ENCODE measurements at regions not wholly inside any gene's neighbourhood (a gene's known extent, or its start where the extent isn't known, plus 50 kb on each side); places are given as distances from the start of the nearest gene placed in this dataset.

DNA sequence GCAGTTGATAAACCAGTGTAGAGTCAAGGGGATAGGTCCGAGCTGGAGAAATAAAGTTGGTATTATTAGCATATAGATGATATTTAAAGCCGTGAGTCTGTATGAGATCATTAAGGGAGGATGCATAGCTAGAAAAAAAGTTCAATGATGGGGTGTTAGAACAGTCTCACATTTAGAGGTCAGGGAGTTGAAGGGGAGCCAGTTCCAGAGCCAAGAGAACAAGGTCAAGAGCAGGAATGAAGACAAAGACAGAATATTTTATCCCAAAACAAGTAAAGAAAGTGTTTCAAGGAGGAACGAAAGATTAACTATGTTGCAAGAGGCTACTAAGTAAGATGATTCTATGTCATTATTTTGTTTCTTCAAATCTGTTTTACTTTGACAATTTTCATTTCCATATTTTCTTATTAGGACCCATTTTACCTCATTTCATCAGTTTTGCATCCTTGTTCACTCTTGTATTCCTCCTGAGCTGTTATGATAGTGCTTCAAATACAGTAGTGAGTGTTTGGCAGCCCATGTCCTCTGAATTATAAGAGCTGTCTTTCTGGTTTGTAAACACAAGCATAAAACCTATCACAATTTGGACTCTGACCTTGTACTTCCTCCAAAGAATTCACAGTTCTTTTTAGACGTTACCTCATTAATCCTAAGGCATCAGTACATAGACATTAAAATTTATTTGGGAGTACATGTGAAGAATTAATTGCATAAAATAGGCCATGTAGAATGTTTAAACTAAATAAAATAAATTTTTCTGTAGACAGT is 695.7 kb upstream of the NECTIN3 start:
- intact Hi-C loops (cut with DNase I): no loop called here
- WGBS: 58% methylated on average over 4 of the region's 4 CpGs
- Histone ChIP-seq H3K27ac (ENCODE audit: low read length) (no peak overlapping the region), H3K4me1 (ENCODE audit: control insufficient read depth, insufficient read depth, low read length) (no peaks in the 10 kb centered on the region), H3K27me3 (ENCODE audit: control insufficient read depth, insufficient read depth) (no peaks in the 10 kb centered on the region), H3K4me3 (ENCODE audit: low read length) (no peak overlapping the region), H3K9me3 (ENCODE audit: control insufficient read depth, low read length) (no peaks in the 10 kb centered on the region)
- ATAC-seq (no peak), DNase-seq (no peak)

DNA sequence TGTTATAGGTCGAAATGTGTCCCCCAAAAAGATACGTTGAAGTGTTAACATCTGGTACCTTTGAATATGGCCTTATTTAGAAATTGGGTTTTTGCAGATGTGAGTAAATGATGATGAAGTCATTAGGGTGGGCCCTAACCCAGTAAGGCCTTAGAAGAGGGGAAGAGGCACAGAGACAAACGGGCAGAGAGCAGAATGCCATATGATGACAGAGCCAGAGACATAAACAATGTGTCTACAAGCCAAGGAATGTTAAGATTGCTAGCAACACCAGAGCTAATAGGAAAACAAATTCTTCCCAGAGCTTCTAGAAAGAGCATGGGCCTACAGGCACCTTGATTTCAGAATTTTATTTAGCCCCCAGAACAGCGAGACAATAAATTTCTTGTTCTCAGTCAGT is 693.1 kb upstream of the NECTIN3 start:
- DNase-seq: no peak
- no peaks in the 10 kb centered on the region for H3K27me3 ChIP-seq (ENCODE audit: control insufficient read depth, insufficient read depth)
- H3K4me3 ChIP-seq (ENCODE audit: low read length): no peak overlapping the region
- WGBS: 67% methylated on average over 4 of the region's 4 CpGs
- H3K27ac ChIP-seq (ENCODE audit: low read length): no peak overlapping the region
- H3K4me1 ChIP-seq (ENCODE audit: control insufficient read depth, insufficient read depth, low read length): no peaks in the 10 kb centered on the region
- no peaks in the 10 kb centered on the region for H3K9me3 ChIP-seq (ENCODE audit: control insufficient read depth, low read length)
- no peak for ATAC-seq
- intact Hi-C loops (cut with DNase I): no loop called here

- DNase-seq (no peak), ATAC-seq (no peak)
- Histone ChIP-seq H3K27me3 (ENCODE audit: control insufficient read depth, insufficient read depth) (no peaks in the 10 kb centered on the region), H3K27ac (ENCODE audit: low read length) (no peak overlapping the region), H3K4me3 (ENCODE audit: low read length) (no peak overlapping the region), H3K9me3 (ENCODE audit: control insufficient read depth, low read length) (no peaks in the 10 kb centered on the region), H3K4me1 (ENCODE audit: control insufficient read depth, insufficient read depth, low read length) (no peaks in the 10 kb centered on the region)
- intact Hi-C loops (cut with DNase I): no loop called here
- WGBS: 32% methylated on average over 1 of the region's 1 CpG
These were observed 689.6 kb upstream of the NECTIN3 start for GRCh38 chr3:110381992-110382391.

DNA sequence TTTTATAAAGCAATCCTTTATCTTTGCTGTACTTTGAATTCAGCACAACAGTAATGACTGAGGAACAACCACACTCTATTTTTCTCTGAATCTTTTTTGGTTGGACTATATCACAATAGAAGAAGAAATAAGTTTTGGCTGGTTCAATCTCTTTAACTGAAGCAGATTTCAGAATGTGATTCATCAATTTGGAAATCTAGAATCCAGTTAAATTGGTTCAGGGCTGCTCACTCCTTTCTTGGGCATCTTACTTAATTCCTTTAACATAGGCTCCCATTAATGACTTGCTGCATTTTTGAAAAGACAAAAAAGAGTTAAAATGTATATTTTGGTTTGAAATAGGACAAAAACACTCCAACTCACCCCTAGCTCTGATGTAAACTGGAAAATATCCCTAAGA is 688.3 kb upstream of the NECTIN3 start:
- H3K27me3 ChIP-seq (ENCODE audit: control insufficient read depth, insufficient read depth): no peaks in the 10 kb centered on the region
- no peak overlapping the region for H3K27ac ChIP-seq (ENCODE audit: low read length)
- no peaks in the 10 kb centered on the region for H3K4me1 ChIP-seq (ENCODE audit: control insufficient read depth, insufficient read depth, low read length)
- intact Hi-C loops (cut with DNase I): no loop called here
- ATAC-seq: no peak
- no peak overlapping the region for H3K4me3 ChIP-seq (ENCODE audit: low read length)
- no peaks in the 10 kb centered on the region for H3K9me3 ChIP-seq (ENCODE audit: control insufficient read depth, low read length)
- DNase-seq: no peak

DNA sequence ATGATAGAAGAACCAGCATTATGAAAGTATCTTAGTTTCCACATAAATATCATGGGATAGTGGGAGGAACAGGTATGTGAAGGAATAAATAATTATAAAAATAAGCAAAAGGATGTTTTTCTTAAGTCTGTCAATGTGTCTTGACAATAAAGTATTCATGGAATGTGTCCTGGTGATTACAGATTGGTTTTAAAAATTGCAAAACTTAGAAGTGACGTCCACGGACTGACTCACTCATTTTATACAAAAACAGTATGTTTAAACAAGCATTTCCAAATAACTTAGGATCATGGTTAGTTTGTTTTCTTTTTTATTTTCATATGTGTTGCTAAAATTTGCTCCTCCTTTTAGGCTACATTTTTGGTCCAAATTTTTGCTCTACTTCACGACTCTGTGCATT is 687.0 kb upstream of the NECTIN3 start:
- WGBS: 78% methylated on average over 3 of the region's 3 CpGs
- no peaks in the 10 kb centered on the region for H3K9me3 ChIP-seq (ENCODE audit: control insufficient read depth, low read length)
- intact Hi-C loops (cut with DNase I): no loop called here
- H3K4me1 ChIP-seq (ENCODE audit: control insufficient read depth, insufficient read depth, low read length): no peaks in the 10 kb centered on the region
- no peak overlapping the region for H3K4me3 ChIP-seq (ENCODE audit: low read length)
- no peaks in the 10 kb centered on the region for H3K27me3 ChIP-seq (ENCODE audit: control insufficient read depth, insufficient read depth)
- ATAC-seq (no peak), DNase-seq (no peak)
- no peak overlapping the region for H3K27ac ChIP-seq (ENCODE audit: low read length)

DNA sequence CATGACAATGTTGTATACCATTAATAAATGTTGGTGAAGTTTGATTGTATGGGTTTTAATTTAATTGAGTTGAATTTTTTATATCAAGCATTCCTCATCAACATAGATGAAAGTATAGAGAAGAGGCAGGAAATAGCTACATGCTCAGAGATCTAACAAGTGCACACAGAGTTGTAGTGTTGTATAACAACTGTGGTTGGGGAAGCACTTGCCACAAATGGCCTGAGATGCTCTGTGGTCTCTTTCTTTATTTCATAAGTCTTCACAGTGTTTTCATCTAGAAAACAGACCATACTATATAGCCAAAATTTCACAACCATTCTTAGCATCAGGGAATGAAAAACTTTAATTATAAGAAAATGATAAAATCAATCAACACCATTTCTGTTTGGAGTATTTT is 682.6 kb upstream of the NECTIN3 start:
- Histone ChIP-seq H3K9me3 (ENCODE audit: control insufficient read depth, low read length) (no peaks in the 10 kb centered on the region), H3K27me3 (ENCODE audit: control insufficient read depth, insufficient read depth) (no peaks in the 10 kb centered on the region), H3K4me1 (ENCODE audit: control insufficient read depth, insufficient read depth, low read length) (no peaks in the 10 kb centered on the region), H3K27ac (ENCODE audit: low read length) (no peak overlapping the region), H3K4me3 (ENCODE audit: low read length) (no peak overlapping the region)
- intact Hi-C loops (cut with DNase I): no loop called here
- no peak for ATAC-seq
- no peak for DNase-seq

GRCh38 chr3:110390372-110390771 is 681.2 kb upstream of the NECTIN3 start:
- Histone ChIP-seq H3K9me3 (ENCODE audit: control insufficient read depth, low read length) (no peaks in the 10 kb centered on the region), H3K27me3 (ENCODE audit: control insufficient read depth, insufficient read depth) (no peaks in the 10 kb centered on the region), H3K4me1 (ENCODE audit: control insufficient read depth, insufficient read depth, low read length) (no peaks in the 10 kb centered on the region), H3K27ac (ENCODE audit: low read length) (no peak overlapping the region), H3K4me3 (ENCODE audit: low read length) (no peak overlapping the region)
- ATAC-seq (no peak), DNase-seq (no peak)
- intact Hi-C loops (cut with DNase I): no loop called here

DNA sequence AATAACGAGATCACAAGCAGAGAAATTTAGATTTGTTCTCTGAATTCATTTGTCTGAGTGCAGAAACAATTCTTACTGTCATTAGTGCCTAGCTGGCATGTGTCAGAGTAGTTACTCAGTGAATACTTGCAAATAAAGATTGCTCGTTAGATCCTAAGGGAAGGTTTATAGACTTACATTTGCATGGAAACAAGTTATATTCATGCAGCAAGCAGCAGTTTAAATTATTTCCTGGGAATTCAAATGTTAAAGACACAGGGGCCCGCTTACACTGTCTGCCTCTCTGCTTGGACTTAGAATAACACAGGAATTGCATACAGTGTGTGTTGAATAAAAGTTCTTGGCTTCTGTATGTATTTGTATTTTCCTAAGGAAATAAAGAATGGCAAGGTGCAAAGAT is 680.6 kb upstream of the NECTIN3 start:
- no peak overlapping the region for H3K4me3 ChIP-seq (ENCODE audit: low read length)
- ATAC-seq (no peak), DNase-seq (no peak)
- H3K27me3 ChIP-seq (ENCODE audit: control insufficient read depth, insufficient read depth): no peaks in the 10 kb centered on the region
- WGBS: 67% methylated on average over 3 of the region's 3 CpGs
- H3K9me3 ChIP-seq (ENCODE audit: control insufficient read depth, low read length): no peaks in the 10 kb centered on the region
- no peak overlapping the region for H3K27ac ChIP-seq (ENCODE audit: low read length)
- intact Hi-C loops (cut with DNase I): no loop called here
- H3K4me1 ChIP-seq (ENCODE audit: control insufficient read depth, insufficient read depth, low read length): no peaks in the 10 kb centered on the region

GRCh38 chr3:110391640-110392395 is 679.8 kb upstream of the NECTIN3 start:
- Histone ChIP-seq H3K4me3 (ENCODE audit: low read length) (no peak overlapping the region), H3K4me1 (ENCODE audit: control insufficient read depth, insufficient read depth, low read length) (no peaks in the 10 kb centered on the region), H3K27ac (ENCODE audit: low read length) (no peak overlapping the region), H3K27me3 (ENCODE audit: control insufficient read depth, insufficient read depth) (no peaks in the 10 kb centered on the region), H3K9me3 (ENCODE audit: control insufficient read depth, low read length) (no peaks in the 10 kb centered on the region)
- DNase-seq (no peak), ATAC-seq (no peak)
- WGBS: 81% methylated on average over 7 of the region's 7 CpGs
- intact Hi-C loops (cut with DNase I): no loop called here

GRCh38 chr3:110393941-110394340 is 677.7 kb upstream of the NECTIN3 start:
- no peaks in the 10 kb centered on the region for H3K27me3 ChIP-seq (ENCODE audit: control insufficient read depth, insufficient read depth)
- DNase-seq (no peak), ATAC-seq (no peak)
- 79% methylated on average over 2 of the region's 2 CpGs for whole genome bisulfite sequencing
- H3K4me3 ChIP-seq (ENCODE audit: low read length): no peak overlapping the region
- intact Hi-C loops (cut with DNase I): no loop called here
- H3K27ac ChIP-seq (ENCODE audit: low read length): no peak overlapping the region
- H3K9me3 ChIP-seq (ENCODE audit: control insufficient read depth, low read length): no peaks in the 10 kb centered on the region
- H3K4me1 ChIP-seq (ENCODE audit: control insufficient read depth, insufficient read depth, low read length): no peaks in the 10 kb centered on the region

DNA sequence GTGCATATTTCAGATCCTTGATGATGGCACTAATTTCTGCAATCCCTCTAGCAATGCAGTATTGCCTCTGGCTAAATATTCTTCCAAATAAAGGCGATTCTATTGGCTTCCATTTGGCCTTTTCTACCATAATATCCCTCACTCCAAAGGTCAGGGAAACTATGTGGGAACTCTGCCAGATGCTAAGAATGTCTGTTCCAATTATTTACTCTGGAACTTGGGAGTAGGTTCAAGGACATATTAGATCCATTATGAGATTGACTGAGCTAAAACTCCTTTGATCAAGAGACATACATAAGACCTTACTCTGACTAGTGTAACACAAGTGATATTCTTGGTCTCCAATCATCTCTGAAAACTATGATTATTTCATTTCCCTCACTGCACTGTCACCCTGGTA is 674.5 kb upstream of the NECTIN3 start:
- Histone ChIP-seq H3K9me3 (ENCODE audit: control insufficient read depth, low read length) (no peaks in the 10 kb centered on the region), H3K27me3 (ENCODE audit: control insufficient read depth, insufficient read depth) (no peaks in the 10 kb centered on the region), H3K4me3 (ENCODE audit: low read length) (no peak overlapping the region), H3K4me1 (ENCODE audit: control insufficient read depth, insufficient read depth, low read length) (no peaks in the 10 kb centered on the region), H3K27ac (ENCODE audit: low read length) (no peak overlapping the region)
- no peak for ATAC-seq
- intact Hi-C loops (cut with DNase I): no loop called here
- 50% methylated on average over 1 of the region's 1 CpG for WGBS
- no peak for DNase-seq

All from right cardiac atrium (tissue), 5 donors.